HL-60 (cell line): ENCODE measurements at regions not wholly inside any gene's neighbourhood (a gene's known extent, or its start where the extent isn't known, plus 50 kb on each side); places are given as distances from the start of the nearest gene placed in this dataset.

Experiments used
- DNase-seq, 2 experiments: peaks; one replicate each; pipeline ENCODE4 v3.0.0-alpha.2; 2010 to 2020; ENCODE audit warnings: low read depth in 1 of 2, low spot score in 1 of 2
- H3K27ac ChIP-seq: fragments of 250-450 bp; sonication (Bioruptor Pico); replicated peaks from 2 replicates; pipeline ENCODE4 v1.5.1; 2020; ENCODE audit warnings: mild to moderate bottlenecking, moderate library complexity
- H3K27me3 ChIP-seq: fragments of 250-450 bp; sonication (Bioruptor Pico); 2 replicates; pipeline ENCODE4 v1.5.1; 2021; ENCODE audit warnings: mild to moderate bottlenecking, moderate library complexity; ENCODE audit not compliant: insufficient read depth, poor library complexity, severe bottlenecking
- H3K4me3 ChIP-seq: replicated peaks from 2 replicates; pipeline ENCODE4 v1.5.1; 2011; ENCODE audit warnings: mild to moderate bottlenecking, control low read depth, low read length; ENCODE audit not compliant: insufficient read depth
- CTCF ChIP-seq: IDR thresholded peaks from one replicate; pipeline ENCODE4 v1.5.1; 2011; ENCODE audit warnings: low read length, control low read depth, inconsistent platforms; ENCODE audit not compliant: insufficient read depth
- GABPA ChIP-seq: IDR thresholded peaks from 2 replicates; pipeline ENCODE4 v1.6.1; 2012; ENCODE audit warnings: low read depth
- POLR2AphosphoS5 ChIP-seq: IDR thresholded peaks from 2 replicates; pipeline ENCODE4 v1.6.1; 2012; ENCODE audit warnings: low read depth
- REST ChIP-seq: IDR thresholded peaks from 2 replicates; pipeline ENCODE4 v1.6.1; 2012; ENCODE audit warnings: low read depth; ENCODE audit not compliant: insufficient replicate concordance
- SPI1 ChIP-seq: IDR thresholded peaks from 2 replicates; pipeline ENCODE4 v1.6.1; 2012; ENCODE audit warnings: low read depth, mild to moderate bottlenecking, borderline replicate concordance

- no peak overlapping the region for H3K4me3 ChIP-seq
- no peaks in the 10 kb centered on the region for H3K27me3 ChIP-seq
- no peak overlapping the region for H3K27ac ChIP-seq
- peak in 1 of 2 experiments; percentile 8 for DNase-seq
- TF ChIP-seq GABPA (no peak), POLR2AphosphoS5 (no peak)
Measured at GRCh38 chr20:24895431-24895830, 53.6 kb upstream of the CST7 start.

GRCh38 chr20:24895898-24896658, 53.0 kb upstream of the CST7 start:
- no peak overlapping the region for H3K4me3 ChIP-seq
- no peak overlapping the region for H3K27ac ChIP-seq
- no peak for TF ChIP-seq SPI1
- TF ChIP-seq REST = no peak
- TF ChIP-seq CTCF = no peak
- no peak for TF ChIP-seq POLR2AphosphoS5
- TF ChIP-seq GABPA = no peak

GRCh38 chr20:24896984-24897383, 52.1 kb upstream of the CST7 start:
- no peak for DNase-seq
- no peak for TF ChIP-seq POLR2AphosphoS5
- TF ChIP-seq REST = no peak
- TF ChIP-seq CTCF = no peak
- no peak for TF ChIP-seq GABPA
- no peak for TF ChIP-seq SPI1
- Histone ChIP-seq H3K4me3 (no peak overlapping the region), H3K27ac (no peak overlapping the region), H3K27me3 (no peaks in the 10 kb centered on the region)

More at GRCh38 chr20:24895898-24896658, 53.0 kb upstream of the CST7 start:
- H3K27me3 ChIP-seq = no peaks in the 10 kb centered on the region
- no peak for DNase-seq

- no peak overlapping the region for H3K27ac ChIP-seq
- no peak overlapping the region for H3K4me3 ChIP-seq
- no peaks in the 10 kb centered on the region for H3K27me3 ChIP-seq
- TF ChIP-seq SPI1 (no peak), REST (no peak), POLR2AphosphoS5 (no peak), GABPA (no peak), CTCF (no peak)
- DNase-seq = no peak
Measured at GRCh38 chr20:24897974-24898373, 51.1 kb upstream of the CST7 start.
